ENCODE measurements at regions not wholly inside any gene's neighbourhood (a gene's known extent, or its start where the extent isn't known, plus 50 kb on each side); places are given as distances from the start of the nearest gene placed in this dataset.

- Histone ChIP-seq H3F3A (ENCODE audit: low read length, unreplicated experiment) (no peaks in the 10 kb centered on the region), H3K27me3 (ENCODE audit: low read length) (no peaks in the 10 kb centered on the region), H3K27ac (ENCODE audit: low read length) (no peak overlapping the region), H3K4me3 (ENCODE audit: low read length) (no peak overlapping the region), H3K9me3 (ENCODE audit: low read length) (no peaks in the 10 kb centered on the region), H3K4me2 (ENCODE audit: low read length) (no peak overlapping the region), H3K36me3 (ENCODE audit: low read depth, low read length) (no peaks in the 10 kb centered on the region), H3K4me1 (ENCODE audit: insufficient read depth, low read length) (peaks cover 19% of the 10 kb centered on the region), H4K20me1 (ENCODE audit: low read length) (no peaks in the 10 kb centered on the region), H3K9ac (ENCODE audit: low read length) (no peak overlapping the region), H3K79me2 (ENCODE audit: low read length) (no peaks in the 10 kb centered on the region), H3K9me2 (replicated peaks; ENCODE audit: low read length) (no peaks in the 10 kb centered on the region), H2AFZ (ENCODE audit: low read length) (no peak overlapping the region)
- CTCF ChIA-PET, result no interaction called here
- ATAC-seq (no peak), DNase-seq (no peak)
- POLR2A ChIA-PET (ENCODE audit: unreplicated experiment), result no interaction called here
- BruUV-seq (replicated peaks), result no TSS peak
- TF ChIP-seq EZH2phosphoT487 (IDR thresholded peaks at IDR 0.05; ENCODE audit: borderline replicate concordance, low read length) (no peak), EZH2 (IDR thresholded peaks at IDR 0.05; ENCODE audit: low read length, unreplicated experiment) (no peak), CTCF (conservative IDR thresholded peaks at IDR 0.05; ENCODE audit: low read depth, low read length) (no peak)
- intact Hi-C loops (cut with micrococcal nuclease), result no loop called here
Observed at GRCh38 chr7:12111422-12112405, 99.4 kb upstream of the TMEM106B start.

GRCh38 chr7:12117170-12117569, 93.9 kb upstream of the TMEM106B start:
- H3K9ac ChIP-seq (ENCODE audit: low read length), result no peak overlapping the region
- no peaks in the 10 kb centered on the region for H3K36me3 ChIP-seq (ENCODE audit: low read depth, low read length)
- no peak overlapping the region for H3K4me2 ChIP-seq (ENCODE audit: low read length)
- H3K9me2 ChIP-seq (replicated peaks; ENCODE audit: low read length), result no peaks in the 10 kb centered on the region
- DNase-seq, result no peak
- TF ChIP-seq EZH2phosphoT487 (IDR thresholded peaks at IDR 0.05; ENCODE audit: borderline replicate concordance, low read length) (no peak), EZH2 (IDR thresholded peaks at IDR 0.05; ENCODE audit: low read length, unreplicated experiment) (no peak), CTCF (conservative IDR thresholded peaks at IDR 0.05; ENCODE audit: low read depth, low read length) (no peak)
- H3K27me3 ChIP-seq (ENCODE audit: low read length), result no peaks in the 10 kb centered on the region
- intact Hi-C loops (cut with micrococcal nuclease), result no loop called here
- H3F3A ChIP-seq (ENCODE audit: low read length, unreplicated experiment), result no peaks in the 10 kb centered on the region
- no peaks in the 10 kb centered on the region for H3K4me1 ChIP-seq (ENCODE audit: insufficient read depth, low read length)
- H4K20me1 ChIP-seq (ENCODE audit: low read length), result no peaks in the 10 kb centered on the region
- H2AFZ ChIP-seq (ENCODE audit: low read length), result no peak overlapping the region
- no TSS peak for BruUV-seq (replicated peaks)
- H3K79me2 ChIP-seq (ENCODE audit: low read length), result no peaks in the 10 kb centered on the region
- no peaks in the 10 kb centered on the region for H3K9me3 ChIP-seq (ENCODE audit: low read length)
- POLR2A ChIA-PET (ENCODE audit: unreplicated experiment), result no interaction called here
- no peak overlapping the region for H3K27ac ChIP-seq (ENCODE audit: low read length)
- CTCF ChIA-PET, result no interaction called here
- ATAC-seq, result no peak
- H3K4me3 ChIP-seq (ENCODE audit: low read length), result no peak overlapping the region

Measured in PC-3 (cell line).